Inflammatory macrophage treated with lipopolysaccharide for 4 hours (primary cell): ENCODE measurements at regions not wholly inside any gene's neighbourhood (a gene's known extent, or its start where the extent isn't known, plus 50 kb on each side); places are given as distances from the start of the nearest gene placed in this dataset.
A peak's percentile ranks its signal among the peaks of the same experiment; 100 is the strongest.

Source experiments
- DNase-seq: peaks from one replicate; pipeline ENCODE4 v3.0.0-alpha.2; 2020

DNA sequence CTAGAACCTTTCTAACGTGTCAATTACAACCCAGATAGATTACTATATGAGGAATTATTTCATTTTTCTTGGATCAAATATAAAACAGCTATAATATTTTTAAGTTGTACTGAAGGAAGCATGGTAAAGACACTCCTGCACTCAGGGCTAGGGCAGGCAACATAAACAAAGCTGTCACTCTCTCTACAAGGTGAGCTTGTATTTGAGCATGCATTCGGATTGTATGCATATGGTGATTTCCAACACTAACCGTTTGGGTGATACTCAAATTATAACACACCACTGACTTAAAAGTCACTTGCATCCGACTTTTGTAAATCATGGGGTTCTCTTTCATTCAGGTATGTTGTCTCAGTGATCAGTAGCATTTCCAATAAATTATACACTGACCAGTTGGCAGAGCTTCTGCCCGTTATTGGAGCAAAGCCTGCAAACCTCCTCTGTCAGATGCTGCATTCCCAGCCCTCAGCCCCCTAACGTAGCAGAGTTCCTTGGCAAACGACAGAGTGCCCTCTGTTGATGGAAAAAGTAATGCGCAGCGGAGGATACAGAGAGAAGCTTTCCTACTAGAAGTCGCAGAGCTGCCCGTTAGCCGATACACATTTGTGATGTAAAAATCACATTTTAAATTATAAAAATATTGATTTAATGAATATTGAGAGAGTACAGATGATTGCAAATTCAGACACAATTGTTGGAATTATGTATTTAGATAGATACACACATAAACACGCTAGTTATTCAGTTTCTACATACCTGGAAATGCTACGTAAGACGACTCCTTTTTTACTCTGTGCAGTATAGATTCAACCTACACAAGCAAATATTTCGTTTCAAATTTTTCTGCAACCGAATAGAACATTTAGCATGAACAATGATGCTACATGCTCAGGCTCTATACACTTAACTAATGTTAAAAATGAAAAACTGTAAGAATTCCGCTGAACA lies 173.9 kb upstream of the SP4 start:
- DNase-seq: peak; percentile 53

DNA sequence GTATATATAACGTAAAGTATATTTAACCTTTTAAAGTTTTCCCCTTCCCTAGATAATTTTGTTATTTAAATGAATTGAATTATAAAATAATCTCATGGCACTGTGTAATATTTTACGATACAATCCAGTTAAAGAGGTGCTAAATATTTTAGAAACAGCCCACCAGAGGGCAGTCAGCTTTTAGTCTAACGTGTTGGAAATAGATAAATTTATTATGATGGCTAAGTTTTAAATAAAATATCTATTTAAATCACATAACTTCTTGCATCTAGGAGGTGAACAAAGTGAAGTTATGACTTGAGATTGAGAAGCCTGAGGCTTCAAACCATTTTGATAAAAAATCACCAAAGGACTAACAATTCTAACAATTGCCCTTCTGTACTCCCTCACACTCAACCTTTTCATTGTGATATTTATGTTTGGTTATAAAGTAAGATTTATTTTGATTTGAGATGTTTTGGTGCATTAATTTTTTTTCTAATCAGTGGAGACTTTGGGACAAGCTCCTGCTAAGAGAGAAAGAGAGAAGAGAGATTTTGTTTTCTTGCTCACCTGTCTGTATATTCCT lies 171.5 kb upstream of the SP4 start:
- DNase-seq: peak; percentile 67

DNA sequence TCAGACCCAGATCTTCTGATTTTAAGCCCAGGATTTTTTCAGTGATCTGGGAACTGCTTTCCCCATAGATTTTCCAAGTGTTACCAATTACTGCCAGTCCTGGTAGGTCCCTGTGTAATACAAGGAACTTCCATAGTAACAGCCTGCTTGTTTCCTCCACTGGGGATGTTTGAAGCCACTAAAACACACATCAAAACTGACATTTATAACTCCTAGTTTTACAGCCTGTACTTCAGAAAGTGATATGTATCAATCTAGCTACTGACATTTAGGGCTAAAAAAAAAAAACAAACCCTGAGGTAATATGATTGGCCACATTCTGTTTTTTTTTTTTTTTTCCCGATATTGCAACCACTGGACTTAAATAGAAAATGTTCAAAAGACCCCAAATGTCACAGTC lies 166.9 kb upstream of the SP4 start:
- no peak for DNase-seq

DNA sequence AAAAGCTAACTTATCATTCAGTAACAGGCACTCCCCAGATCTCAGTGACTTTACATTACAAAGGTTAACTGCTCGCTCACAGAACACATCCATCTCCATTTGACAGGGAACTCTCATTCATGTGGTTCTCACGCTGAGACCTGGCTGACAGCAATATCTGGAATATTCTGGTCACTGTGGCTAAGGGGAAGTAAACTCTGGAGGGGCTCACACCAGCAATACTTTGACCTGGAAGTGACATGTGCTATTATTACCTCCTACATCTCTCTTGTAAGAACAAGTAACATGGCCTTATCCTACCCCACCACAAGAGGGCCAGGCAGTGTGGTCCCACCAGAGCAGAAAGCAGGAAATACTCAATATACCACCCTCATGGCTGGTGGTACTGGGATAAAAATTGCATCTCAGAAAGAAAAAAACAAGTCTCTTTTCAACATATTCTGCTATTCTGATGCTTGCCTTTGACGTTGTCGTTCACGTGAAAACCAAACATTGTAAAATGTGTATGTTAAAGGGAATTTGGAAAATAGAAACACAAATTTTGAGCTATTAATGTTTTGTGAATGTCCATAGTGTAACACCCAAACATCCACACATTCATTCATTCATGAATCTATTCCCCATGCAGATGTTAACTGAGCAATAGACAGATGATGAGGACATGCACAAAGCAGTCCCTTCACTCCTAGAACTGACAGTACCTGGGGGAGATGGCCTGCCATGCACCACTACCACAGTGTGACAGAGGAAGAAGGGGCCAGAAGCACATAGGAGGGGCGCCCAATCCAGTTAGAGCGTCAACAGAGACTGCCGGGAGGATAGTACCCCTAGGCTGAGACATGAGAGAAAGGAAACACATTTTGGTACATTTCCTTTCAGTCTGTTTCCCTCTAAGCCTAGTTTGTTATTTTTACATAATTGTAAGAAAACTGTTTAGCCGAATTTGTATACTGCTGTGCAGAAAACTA lies 166.0 kb upstream of the SP4 start:
- DNase-seq: peak; percentile 25

DNA sequence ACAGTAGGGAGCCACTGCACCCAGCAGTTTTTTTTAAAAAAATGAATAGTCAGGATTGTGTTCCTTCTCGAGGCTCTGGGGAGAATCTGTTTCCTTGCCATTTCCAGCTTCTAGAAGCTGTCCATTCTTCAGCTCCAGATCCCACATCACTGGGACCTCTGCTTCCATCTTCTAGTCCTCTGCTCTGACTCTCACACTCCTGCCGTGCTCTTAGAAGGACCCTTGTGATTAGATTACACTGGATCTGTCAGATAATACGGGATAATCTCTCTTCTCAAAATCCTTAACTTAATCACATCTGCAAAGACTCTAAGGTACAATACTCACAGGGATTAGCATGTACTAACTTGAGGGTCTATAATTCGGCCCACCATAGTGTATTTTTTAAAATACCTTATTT lies 158.9 kb upstream of the SP4 start:
- DNase-seq: no peak

DNA sequence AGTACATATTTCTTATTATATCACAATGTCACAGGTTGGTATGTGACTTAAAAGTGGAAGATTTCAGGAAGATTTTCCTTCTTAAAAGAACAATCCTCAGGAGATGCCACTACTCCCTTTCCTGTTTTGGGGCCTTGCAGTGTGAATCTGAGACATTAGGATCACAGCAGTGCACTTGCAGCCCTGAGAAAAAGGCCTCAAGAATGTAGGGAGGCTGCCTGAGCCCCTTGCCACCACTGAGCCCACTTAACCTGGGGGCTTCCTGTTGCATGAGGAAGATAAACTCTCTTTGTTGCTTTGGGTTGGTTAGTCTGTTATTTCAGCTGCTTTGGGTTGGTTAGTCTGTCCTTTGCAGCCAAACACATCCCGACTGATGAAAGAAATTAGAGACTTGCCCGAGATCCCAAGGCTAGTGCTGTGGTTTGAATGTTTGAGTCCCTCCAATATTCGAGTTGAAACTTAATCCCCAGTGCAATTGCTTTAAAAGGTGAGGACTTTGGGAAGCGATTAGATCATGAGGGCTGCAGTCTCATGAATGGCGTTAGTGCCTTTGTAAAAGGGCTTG lies 151.3 kb upstream of the SP4 start:
- no peak for DNase-seq

DNA sequence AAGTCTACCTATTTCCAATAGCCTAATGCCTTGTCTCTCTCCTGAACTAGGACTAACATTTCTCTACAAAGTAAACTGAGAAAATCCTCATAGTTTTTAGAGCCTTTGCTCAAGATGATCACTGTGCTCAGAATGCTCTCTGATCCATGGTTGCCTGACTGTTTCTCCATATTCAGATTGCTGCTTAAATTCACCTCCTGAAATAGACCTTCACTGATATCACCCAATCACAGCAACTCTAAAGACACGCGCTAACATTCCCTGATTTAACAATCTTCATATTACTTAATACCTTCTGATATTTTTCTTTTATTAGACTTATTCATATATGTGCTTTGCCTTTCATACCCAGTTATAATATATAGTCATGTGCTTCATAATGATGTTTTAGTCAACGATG lies 148.9 kb upstream of the SP4 start:
- no peak for DNase-seq

DNA sequence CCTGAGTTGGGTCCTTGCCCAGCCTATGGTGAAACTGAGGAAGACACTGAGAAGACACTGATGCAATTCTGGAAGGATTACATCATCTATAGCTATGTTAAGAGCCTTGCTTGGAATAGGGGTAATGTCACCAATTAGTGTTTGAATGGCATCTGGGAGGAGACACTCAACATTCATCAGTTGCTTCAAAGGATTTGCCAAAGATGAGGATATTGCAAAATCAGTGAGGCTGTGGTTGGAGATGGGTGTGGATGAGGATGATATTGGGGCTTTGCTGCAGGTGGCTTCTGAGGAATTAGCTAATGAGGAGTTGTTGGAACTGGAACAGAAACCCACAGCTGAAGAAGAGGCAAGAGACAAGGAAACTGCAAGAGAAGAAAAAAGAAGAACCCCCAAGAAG lies 146.7 kb upstream of the SP4 start:
- peak; percentile 47 for DNase-seq

DNA sequence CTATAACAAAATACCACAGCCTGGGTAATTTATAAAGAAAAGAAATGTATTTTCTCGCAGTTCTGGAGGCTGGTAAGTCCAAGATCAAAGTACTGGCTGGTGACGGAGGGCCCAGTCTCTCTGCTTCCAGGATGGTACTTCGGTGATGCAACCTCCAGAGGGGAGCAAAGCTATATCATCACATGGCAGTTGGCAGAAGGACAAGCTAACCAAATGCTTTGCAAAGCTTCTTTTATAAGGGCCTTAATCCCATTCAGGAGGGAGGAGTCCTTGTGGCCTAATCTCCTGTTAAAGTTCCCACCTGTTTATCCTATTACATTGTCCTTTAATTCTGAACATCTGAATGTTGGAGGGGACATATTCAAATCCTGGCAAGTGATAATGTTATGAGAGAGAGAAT lies 134.1 kb upstream of the SP4 start:
- no peak for DNase-seq

DNA sequence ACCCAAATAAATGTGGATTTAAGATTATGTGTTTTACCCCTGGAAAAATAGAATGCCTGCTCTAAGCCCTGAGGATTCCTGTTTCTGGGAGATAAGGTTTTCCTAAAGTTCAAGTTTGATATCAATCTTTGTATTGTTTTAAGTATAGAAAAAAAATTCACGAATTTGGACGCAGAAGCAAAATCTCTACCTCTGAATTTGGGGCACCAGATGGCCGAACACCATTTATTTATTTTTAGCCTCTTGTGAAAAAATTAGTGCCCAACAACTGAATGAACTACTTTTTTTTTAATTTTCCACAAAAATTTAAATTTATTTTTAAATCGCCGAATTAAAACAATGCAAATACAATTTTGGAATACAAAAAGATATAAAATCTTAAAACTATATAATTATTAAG lies 128.1 kb upstream of the SP4 start:
- DNase-seq: no peak

DNA sequence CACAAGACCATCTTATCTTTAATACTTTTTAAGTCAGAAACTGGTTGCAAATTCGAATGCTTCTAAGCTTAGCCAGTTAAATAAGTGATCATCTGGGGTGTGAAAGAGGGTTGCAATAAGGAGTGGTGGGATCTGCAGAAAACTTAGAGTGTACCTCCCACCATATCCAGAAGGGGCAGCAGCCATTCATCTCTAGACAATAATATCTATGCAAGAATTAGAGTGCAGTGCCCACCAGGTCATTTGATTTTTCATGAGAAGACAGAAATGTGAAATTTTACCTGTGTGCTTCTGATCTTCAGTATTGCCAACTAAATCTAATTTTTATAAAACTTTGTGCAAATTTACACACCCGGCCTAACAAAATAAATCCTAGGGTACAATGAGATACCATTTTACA lies 127.2 kb upstream of the SP4 start:
- DNase-seq: no peak

DNA sequence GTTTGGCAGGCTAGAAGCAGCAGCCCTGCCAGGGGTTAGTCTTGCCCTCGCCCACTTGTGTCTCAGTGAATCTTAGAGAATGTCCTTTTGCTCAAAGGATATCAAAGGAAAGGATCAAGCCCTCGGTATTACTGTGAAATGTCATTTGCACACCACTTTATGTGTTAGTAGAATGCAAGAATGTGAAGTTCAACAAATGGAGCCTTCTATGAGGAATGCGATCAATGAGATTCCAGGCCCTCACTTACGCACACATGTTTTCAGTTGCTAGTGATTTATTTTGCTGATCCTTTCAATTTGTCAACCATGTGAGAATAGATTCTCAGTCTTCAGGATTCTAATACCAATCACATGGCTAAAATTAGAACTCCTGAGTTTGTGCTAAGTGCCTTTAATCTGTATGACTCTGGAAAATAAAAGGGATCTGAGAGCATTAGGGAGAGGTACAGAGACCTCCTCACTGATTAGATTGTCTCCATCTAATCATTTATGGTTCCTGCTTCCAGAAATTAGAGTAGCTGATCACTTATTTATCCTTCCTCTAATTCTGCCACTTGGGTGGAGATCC lies 123.0 kb upstream of the SP4 start:
- DNase-seq: no peak

DNA sequence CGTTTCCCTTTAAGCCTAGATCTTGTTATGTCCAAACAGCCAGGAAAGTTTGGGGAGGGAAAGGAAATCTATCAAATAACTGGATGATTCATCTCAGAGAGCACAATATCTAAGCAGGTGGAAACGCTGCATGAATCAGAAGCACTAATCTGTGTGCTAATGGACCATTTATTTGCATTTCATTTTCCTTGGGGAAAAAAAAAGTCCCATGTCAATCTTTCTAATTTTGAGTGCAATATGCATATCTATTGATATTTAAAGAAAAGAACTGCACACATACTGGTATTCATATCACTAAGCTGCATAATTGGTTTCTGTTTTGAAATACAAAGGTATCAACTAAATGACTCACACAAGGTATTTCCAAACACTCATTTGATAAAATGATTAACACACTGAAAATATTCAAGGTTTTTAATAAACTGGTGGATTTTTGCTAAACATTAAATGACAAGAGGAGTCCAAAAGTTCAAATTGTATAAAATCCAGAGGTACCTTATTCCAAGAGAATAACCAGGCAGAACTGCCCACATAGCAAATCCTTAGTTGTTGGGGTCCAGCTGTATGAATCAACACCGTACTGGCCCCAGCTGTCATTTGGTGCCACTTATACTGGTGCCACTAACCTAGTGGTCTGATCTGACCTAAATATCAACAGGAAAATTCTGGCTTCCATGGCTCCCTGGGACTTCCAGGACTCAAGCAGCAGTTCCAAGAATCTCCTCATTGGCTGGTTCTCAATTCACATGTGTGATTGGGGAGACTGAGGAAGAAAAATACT lies 122.2 kb upstream of the SP4 start:
- DNase-seq: no peak

DNA sequence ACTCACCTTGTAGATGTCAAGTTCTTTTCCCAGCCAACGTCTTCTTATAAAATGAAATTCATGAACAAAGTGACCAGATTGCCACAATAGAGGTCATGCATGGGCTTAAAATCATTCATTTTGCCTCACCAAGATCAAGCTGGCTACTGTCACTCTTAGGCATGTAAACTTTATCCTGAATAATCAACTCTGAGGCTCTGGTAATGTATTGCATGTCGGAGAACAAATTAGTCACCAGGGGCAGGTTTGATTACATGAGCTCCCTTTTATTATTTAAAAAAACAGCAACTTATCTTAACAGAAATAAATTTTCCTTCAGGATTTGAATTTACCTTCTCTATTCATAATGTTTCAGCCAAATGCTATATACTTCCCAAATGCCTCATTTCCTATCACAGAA lies 112.9 kb upstream of the SP4 start:
- DNase-seq: no peak

DNA sequence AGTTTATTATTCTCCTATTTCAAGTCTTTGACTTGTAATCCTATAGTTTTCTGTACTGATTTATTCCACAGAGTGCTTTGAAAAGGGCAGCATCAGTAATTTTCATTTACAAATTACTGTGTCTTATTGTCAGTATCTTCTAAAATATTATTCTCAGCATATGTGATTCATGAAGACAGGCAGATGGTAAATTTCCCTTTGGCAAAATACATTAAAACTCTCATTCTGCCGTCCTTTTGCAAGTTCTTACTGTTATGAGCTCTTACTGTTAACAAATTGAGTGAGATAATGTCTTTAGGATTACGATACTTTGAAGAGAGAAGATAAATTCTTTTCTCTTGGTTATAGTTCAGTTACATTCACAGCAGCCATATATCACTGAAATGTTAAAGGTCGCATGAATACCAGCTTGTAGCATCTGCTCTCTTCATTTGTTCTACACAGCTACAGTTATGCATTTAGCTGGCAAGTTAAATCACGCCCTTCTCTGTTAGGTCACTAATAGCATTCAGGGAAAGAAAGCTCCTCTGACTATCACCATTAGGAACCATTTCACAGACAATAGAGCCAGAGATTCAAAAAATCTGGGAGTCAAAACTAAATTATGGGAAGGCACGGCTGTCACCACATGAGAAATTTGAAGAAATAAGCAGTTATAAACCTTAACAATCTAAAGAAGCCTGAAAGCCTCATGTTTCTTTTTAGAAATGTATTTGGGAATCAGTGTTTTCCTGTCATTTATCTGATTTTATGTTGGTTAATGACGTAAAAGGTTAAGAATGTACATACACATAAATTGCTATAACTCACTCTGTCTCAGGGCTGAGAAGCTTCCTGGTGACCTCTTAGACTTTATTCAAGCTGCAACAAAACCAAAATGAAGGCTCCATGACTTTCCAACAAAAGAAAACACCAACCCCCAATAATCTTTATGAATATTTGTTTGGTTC lies 109.6 kb upstream of the SP4 start:
- DNase-seq: no peak

DNA sequence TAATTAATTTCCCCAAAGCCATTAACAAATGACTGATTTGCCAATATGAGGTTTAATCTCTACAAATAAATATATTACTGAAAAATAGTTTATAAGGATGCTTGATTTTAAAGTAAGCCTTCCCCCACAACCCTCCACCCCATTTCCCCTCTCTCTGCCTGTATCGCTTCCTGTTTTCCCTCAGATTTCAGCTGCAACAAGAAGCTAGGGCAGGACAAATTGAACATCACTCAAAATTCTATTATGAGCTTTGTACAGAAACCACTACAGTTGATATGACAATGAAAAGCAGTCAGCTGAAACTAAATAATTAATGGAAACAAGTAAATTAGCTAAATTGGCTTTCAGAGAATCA lies 109.0 kb upstream of the SP4 start:
- no peak for DNase-seq

DNA sequence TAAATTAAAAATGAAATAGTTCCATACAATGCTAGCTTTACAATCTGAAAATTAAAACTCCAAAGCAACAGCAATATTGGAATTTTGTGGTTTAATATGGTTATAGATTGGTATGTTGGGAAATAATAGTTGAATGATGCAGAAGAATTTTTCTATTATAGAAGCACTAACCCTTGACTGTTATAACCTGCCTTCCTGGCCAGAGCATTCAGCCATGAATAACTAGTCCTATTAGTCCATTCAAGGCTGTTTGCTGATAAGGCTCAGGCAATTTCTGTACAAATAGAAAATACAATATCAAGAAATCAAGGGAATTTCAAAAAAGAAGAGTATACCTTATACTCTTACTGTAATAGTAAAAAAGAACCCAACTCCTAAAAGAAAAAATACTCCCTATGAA lies 101.6 kb upstream of the SP4 start:
- no peak for DNase-seq

DNA sequence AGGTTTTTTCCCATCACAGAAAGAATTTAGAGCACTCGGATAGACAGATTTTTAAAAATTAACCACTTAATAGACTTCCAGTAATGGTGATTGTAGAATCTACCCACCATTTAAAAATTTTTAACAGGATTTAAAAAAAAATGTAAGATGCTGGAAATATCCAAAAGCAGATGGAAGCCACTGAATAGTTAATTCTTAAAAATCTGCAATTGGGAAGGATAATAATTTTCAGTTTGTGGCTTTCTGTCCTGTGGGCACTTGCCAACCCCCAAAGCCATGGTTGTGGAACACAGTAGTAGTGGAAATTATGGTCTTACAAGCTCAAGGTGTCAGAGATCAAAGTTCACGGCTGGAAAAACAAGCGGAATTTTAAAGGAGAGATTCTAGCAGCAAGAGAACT lies 101.0 kb upstream of the SP4 start:
- DNase-seq: no peak

DNA sequence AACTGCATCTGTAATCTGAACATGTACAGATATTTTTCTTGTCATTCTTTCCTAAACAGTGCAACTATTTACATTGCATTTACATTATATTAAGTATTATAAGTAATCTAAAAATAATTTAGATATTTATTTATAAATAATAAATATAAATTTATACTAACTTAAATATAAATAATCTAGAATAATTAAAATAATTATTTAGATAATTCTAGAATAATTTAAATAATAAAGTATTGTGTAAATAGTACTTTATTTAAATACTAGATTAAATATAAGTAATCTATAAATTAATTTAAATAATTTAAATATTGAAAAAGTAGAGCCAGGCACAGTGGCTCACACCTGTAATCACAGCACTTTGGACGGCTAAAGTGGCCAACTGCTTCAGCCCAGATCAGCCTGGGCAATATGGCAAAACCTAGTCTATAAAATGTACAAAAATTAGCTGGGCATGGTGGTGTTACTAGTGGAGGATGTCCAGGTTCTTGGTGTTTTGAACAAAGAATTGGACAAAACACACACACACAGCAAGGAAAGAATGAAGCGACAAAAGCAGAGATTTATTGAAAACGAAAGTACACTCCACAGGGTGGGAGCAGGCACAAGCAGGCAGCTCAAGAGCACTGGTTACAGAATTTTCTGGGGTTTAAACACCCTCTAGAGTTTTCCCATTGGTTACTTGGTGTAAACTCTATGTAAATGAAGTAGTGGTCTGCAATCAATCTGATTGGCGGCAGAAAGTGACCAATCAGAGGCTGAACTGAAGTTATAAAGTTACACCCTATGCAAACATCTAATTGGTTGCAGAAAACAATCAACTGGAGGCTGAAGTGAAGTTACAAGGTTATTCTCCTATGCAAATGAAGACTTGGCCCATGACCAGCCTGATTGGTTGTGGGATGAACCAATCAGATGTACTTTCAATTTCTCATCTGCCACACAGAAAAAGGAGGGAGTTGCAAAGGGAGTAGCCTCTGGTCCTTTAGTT lies 100.2 kb upstream of the SP4 start:
- DNase-seq: no peak
